ENCODE measurements at regions not wholly inside any gene's neighbourhood (a gene's known extent, or its start where the extent isn't known, plus 50 kb on each side); places are given as distances from the start of the nearest gene placed in this dataset.

DNA sequence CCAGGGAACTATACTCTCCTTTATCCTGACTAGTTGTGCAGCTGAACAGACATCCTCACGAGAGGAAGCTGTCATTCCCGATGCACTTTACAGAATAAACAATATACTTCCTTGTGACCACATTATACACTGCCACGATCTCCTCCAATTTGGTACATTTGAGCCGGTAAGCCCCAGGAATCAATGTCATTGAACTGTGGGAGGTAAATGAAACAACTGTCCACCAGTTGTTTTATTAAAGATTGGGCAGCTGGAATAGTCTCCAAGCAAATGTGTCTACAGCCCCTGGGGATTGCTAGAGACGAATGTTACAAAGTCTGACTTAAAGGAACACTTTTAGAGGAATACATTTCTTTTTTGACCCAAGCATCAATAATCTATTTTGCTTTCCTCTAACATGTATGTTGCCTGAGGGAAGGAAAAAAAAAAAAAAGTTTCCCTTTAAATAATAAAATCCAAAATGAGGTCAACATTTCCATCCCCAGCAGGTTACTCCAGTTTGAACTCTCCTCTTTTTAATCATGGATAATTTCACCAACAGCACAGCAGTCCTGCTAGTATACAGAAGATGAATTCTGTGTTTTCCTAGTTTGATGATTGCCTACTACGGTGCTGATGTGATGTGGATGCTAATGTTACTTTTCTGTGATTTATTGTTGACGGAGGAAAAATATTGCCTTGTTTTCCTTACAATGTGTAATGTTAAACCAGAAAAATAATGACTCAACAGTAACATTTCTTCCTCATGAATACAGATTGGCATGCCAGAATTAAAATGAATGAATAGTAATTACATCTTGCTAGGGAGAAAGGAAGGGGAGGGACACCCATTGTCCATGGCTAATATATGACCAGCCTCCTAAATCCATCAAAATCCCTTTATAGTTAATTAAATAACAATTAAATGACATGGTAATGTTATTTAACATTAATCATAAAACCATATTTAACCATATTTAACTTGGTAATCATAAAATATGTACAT is 360.9 kb downstream of the NEBL start:
- TF ChIP-seq EZH2 (IDR thresholded peaks at IDR 0.05; ENCODE audit: low read depth, low read length, severe bottlenecking) (no peak), TAF1 (IDR thresholded peaks at IDR 0.05; ENCODE audit: low read depth, low read length) (no peak), RAD21 (IDR thresholded peaks at IDR 0.05 in 1 of 2, conservative IDR thresholded peaks at IDR 0.05 in 1 of 2; ENCODE audit: low read depth in 2 of 2, low read length in 2 of 2) (no peak), JUND (IDR thresholded peaks at IDR 0.05; ENCODE audit: low read length) (no peak), POLR2AphosphoS5 (IDR thresholded peaks at IDR 0.05; ENCODE audit: low read depth, low read length) (no peak), POLR2A (IDR thresholded peaks at IDR 0.05; ENCODE audit: control extremely low read depth in 1 of 2, low read depth in 2 of 2, low read length in 2 of 2) (no peak), EP300 (IDR thresholded peaks at IDR 0.05; ENCODE audit: borderline replicate concordance in 1 of 2, low read depth in 2 of 2, low read length in 2 of 2) (no peak), YY1 (IDR thresholded peaks at IDR 0.05; ENCODE audit: low read depth, low read length) (no peak)
- TF ChIP-seq, protein P1, sequence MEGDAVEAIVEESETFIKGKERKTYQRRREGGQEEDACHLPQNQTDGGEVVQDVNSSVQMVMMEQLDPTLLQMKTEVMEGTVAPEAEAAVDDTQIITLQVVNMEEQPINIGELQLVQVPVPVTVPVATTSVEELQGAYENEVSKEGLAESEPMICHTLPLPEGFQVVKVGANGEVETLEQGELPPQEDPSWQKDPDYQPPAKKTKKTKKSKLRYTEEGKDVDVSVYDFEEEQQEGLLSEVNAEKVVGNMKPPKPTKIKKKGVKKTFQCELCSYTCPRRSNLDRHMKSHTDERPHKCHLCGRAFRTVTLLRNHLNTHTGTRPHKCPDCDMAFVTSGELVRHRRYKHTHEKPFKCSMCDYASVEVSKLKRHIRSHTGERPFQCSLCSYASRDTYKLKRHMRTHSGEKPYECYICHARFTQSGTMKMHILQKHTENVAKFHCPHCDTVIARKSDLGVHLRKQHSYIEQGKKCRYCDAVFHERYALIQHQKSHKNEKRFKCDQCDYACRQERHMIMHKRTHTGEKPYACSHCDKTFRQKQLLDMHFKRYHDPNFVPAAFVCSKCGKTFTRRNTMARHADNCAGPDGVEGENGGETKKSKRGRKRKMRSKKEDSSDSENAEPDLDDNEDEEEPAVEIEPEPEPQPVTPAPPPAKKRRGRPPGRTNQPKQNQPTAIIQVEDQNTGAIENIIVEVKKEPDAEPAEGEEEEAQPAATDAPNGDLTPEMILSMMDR (IDR thresholded peaks at IDR 0.05; ENCODE audit: control extremely low read depth in 1 of 3, insufficient read depth in 1 of 3, low read depth in 1 of 3, low read length in 3 of 3), result no peak
- TF ChIP-seq, protein P2, sequence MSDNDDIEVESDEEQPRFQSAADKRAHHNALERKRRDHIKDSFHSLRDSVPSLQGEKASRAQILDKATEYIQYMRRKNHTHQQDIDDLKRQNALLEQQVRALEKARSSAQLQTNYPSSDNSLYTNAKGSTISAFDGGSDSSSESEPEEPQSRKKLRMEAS (IDR thresholded peaks at IDR 0.05), result no peak

Data from H1 (cell line).